Chondrocyte (in vitro differentiated cells): ENCODE measurements at regions not wholly inside any gene's neighbourhood (a gene's known extent, or its start where the extent isn't known, plus 50 kb on each side); places are given as distances from the start of the nearest gene placed in this dataset.
"Not testable (repeated sequence)": the region's sequence is repeated elsewhere in the genome, so short reads cannot be mapped to it uniquely, and the experiment has no call there.

Experiments used
- DNase-seq: peaks from one replicate; pipeline ENCODE4 v3.0.0; 2021; ENCODE audit warnings: mixed read lengths, low spot score
- H3K27ac Mint-ChIP-seq: one replicate; pipeline ENCODE4 v1.8.0; 2021; ENCODE audit warnings: mild to moderate bottlenecking, moderate library complexity, mixed read lengths; ENCODE audit not compliant: unreplicated experiment
- H3K27me3 Mint-ChIP-seq: 2 replicates; pipeline ENCODE4 v1.8.0; 2021; ENCODE audit warnings: low read depth, mixed read lengths
- H3K36me3 Mint-ChIP-seq: 2 replicates; pipeline ENCODE4 v1.8.0; 2021; ENCODE audit warnings: low read depth, mixed read lengths
- H3K4me1 Mint-ChIP-seq: 2 replicates; pipeline ENCODE4 v1.8.0; 2021; ENCODE audit warnings: low read depth, mild to moderate bottlenecking, mixed read lengths
- H3K4me3 Mint-ChIP-seq: one replicate; pipeline ENCODE4 v1.8.0; 2021; ENCODE audit warnings: mild to moderate bottlenecking, moderate library complexity, mixed read lengths; ENCODE audit not compliant: unreplicated experiment
- H3K9me3 Mint-ChIP-seq: 2 replicates; pipeline ENCODE4 v1.8.0; 2021; ENCODE audit warnings: low read depth, mixed read lengths
- CTCF ChIP-seq: fragments of 200-600 bp; sonication (generic); IDR thresholded peaks from 2 replicates; pipeline ENCODE4 v1.5.0; 2021; ENCODE audit warnings: antibody characterized with exemption, mild to moderate bottlenecking, moderate library complexity

DNA sequence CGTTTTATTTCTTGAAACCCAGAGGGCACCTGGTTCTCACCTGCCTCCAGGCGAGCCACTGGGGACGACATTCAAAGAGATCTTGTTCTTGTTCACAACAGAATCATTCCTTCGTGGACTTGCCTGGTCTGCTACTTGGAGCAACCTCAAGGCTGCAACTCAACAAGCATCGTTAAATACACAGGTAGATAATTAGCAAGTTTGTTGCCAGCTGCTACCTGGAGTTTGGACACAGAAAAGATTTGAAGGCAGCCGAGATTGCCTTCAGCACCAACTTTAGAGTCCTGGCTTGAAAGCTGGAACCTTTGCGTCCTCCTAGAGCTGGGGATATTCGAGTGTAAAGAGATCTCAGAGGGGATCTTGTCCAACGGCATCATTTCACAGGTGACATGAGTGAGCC lies 89.6 kb upstream of the C7orf33 start:
- TF ChIP-seq CTCF: no peak
- Mint-ChIP-seq H3K4me3 (no peak overlapping the region), H3K27me3 (peaks cover 14% of the 10 kb centered on the region), H3K36me3 (no peaks in the 10 kb centered on the region), H3K9me3 (no peaks in the 10 kb centered on the region), H3K27ac (no peak overlapping the region), H3K4me1 (peaks cover 10% of the 10 kb centered on the region)
- no peak for DNase-seq

DNA sequence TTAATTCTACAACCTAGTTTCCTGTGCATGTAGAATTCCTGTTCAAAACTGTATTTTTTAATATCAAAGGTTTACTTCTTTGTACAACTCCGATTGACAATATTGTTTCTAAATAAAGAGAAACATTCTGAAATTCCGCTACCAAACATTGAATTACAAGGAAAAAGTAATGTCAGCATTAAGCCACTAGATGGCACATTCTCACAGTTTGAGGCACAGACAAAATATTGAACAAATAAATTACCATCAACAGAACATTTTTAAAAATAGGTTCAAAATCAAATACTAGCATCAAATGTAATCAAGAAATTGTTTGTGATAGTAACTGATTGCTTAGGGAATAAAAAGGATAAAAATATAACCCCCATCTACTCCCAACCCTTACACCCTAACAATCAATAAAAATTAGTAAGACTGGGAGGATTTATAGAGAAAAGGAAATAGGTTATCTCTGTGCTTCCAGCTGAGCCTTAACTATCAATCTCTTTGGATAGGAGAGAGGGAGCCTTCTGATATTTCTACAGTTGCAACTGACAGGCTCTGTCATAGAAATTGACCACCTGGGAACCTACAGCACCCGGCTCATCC lies 86.6 kb upstream of the C7orf33 start:
- peaks cover 10% of the 10 kb centered on the region for H3K4me1 Mint-ChIP-seq
- no peak overlapping the region for H3K27ac Mint-ChIP-seq
- no peak for DNase-seq
- H3K36me3 Mint-ChIP-seq: no peaks in the 10 kb centered on the region
- no peak overlapping the region for H3K4me3 Mint-ChIP-seq
- TF ChIP-seq CTCF: peak; percentile 97
- peaks cover 9% of the 10 kb centered on the region for H3K27me3 Mint-ChIP-seq
- H3K9me3 Mint-ChIP-seq: no peaks in the 10 kb centered on the region

GRCh38 chr7:148505645-148506375 lies 84.8 kb upstream of the C7orf33 start:
- TF ChIP-seq CTCF: no peak
- peaks cover 3% of the 10 kb centered on the region for H3K4me1 Mint-ChIP-seq
- H3K36me3 Mint-ChIP-seq: no peaks in the 10 kb centered on the region
- H3K4me3 Mint-ChIP-seq: no peak overlapping the region
- no peak overlapping the region for H3K27ac Mint-ChIP-seq
- no peak for DNase-seq
- H3K27me3 Mint-ChIP-seq: peaks cover 9% of the 10 kb centered on the region
- no peaks in the 10 kb centered on the region for H3K9me3 Mint-ChIP-seq

DNA sequence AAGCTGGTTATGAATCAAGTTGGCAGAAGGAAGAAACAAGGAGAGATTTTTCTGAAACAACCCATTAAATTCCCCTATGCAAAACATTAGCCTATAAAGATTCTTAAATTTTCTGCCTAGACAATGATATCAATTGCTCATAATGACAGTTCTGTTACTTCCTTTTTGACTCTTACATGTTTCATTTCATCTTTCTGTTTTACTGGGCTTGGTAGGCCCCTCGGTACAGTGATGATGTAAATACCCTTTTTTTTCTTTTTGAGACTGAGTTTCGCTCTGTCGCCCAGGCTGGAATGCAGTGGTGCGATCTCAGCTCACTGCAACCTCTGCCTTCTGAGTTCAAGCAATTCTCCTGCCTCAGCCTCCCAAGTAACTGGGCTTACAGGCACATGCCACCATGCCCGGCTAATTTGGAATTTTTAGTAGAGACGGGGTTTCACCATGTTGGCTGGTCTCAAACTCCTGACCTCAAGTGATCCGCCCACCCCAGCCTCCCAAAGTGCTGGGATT lies 83.4 kb upstream of the C7orf33 start:
- not testable (repeated sequence) for H3K4me3 Mint-ChIP-seq, H3K4me1 Mint-ChIP-seq, H3K27ac Mint-ChIP-seq, H3K9me3 Mint-ChIP-seq, H3K27me3 Mint-ChIP-seq, DNase-seq, H3K36me3 Mint-ChIP-seq

DNA sequence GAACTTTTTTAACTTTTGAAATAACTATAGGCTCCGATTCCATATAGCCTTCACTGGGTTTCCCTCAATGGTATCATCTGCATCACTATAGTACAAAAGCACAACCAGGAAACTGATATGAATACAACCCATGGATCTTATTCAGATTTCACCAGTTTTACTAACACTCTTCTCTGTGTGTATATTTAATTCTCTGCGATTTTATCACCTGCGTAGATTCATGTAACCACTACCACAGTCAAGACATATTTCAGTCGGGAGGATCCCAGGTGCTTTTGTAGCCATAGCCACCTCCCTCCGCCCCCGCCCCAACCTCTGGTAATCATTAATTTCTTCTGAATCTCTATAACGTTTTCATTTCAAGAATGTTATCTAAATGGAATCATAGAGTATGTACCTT lies 82.8 kb upstream of the C7orf33 start:
- TF ChIP-seq CTCF: no peak
- Mint-ChIP-seq H3K27me3 (no peaks in the 10 kb centered on the region), H3K36me3 (no peaks in the 10 kb centered on the region), H3K4me3 (no peak overlapping the region), H3K4me1 (peaks cover 3% of the 10 kb centered on the region), H3K9me3 (no peaks in the 10 kb centered on the region), H3K27ac (no peak overlapping the region)
- no peak for DNase-seq

DNA sequence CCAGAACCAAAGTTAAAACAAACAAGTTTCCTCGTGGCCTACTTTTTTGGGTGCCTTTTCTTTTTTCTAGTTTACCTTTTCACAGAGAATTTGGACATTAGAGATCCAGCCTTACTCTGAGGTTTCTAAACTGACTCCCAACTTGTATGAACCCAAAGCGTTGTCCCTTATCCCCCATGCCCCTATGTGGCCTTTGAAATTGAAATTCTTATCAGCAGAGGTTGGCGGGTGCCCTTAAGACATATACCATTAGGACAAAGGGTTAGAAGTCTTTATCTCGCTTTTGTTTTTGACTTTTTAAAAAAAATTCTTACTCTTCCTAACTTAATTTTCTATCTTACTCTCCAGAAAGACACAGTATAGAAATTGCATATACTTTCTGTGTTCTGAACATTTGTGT lies 76.3 kb upstream of the C7orf33 start:
- no peaks in the 10 kb centered on the region for H3K27me3 Mint-ChIP-seq

More for the DNA sequence above, 76.3 kb upstream of the C7orf33 start:
- Mint-ChIP-seq H3K4me3 (no peak overlapping the region), H3K9me3 (no peaks in the 10 kb centered on the region), H3K27ac (no peak overlapping the region), H3K36me3 (no peaks in the 10 kb centered on the region), H3K4me1 (no peaks in the 10 kb centered on the region)
- no peak for TF ChIP-seq CTCF
- DNase-seq: no peak
